Thyroid gland (tissue), 4 donors: ENCODE measurements at regions not wholly inside any gene's neighbourhood (a gene's known extent, or its start where the extent isn't known, plus 50 kb on each side); places are given as distances from the start of the nearest gene placed in this dataset.

Experiments
- CTCF ChIP-seq, 6 experiments: fragments of 200-600 bp in 3 of 6; fragments of 450-650 bp in 3 of 6; sonication (generic) in 3 of 6; IDR thresholded peaks; one replicate each; pipeline ENCODE4 v1.5.1; 2016 to 2019; ENCODE audit warnings: antibody characterized with exemption in 6 of 6, mild to moderate bottlenecking in 2 of 6, inconsistent platforms in 1 of 6, moderate library complexity in 1 of 6
- POLR2A ChIP-seq, 2 donors: fragments of 450-650 bp; IDR thresholded peaks; one replicate each; pipeline ENCODE4 v1.6.1; 2017; ENCODE audit warnings: antibody characterized with exemption in 2 of 2, mild to moderate bottlenecking in 2 of 2, moderate library complexity in 1 of 2

- TF ChIP-seq POLR2A (IDR thresholded peaks at IDR 0.05) (no peak), CTCF (IDR thresholded peaks at IDR 0.05) (no peak)
Measured at GRCh38 chr10:63726867-63727266, 205.7 kb downstream of the REEP3 start.
